Astrocyte (in vitro differentiated cells and primary cell): ENCODE measurements at regions not wholly inside any gene's neighbourhood (a gene's known extent, or its start where the extent isn't known, plus 50 kb on each side); places are given as distances from the start of the nearest gene placed in this dataset.

Experiments used
- DNase-seq: peaks from one replicate; pipeline ENCODE4 v3.0.0-alpha.2; 2010; ENCODE audit warnings: low read depth
- FAIRE-seq: peaks from 2 replicates; lab custom pipeline; 2011; peaks lifted over from hg19 to GRCh38; lab: Jason Lieb, UNC
- H2AFZ ChIP-seq: 2 replicates; pipeline ENCODE4 v1.6.0; 2012; ENCODE audit warnings: low read depth, low read length, inconsistent platforms
- H3K27ac ChIP-seq: 2 replicates; pipeline ENCODE4 v1.5.1; 2011; ENCODE audit warnings: low read depth, low read length, inconsistent platforms
- H3K27me3 ChIP-seq: 2 replicates; pipeline ENCODE4 v1.6.0; 2011; ENCODE audit warnings: low read length, inconsistent platforms; ENCODE audit not compliant: insufficient read depth
- H3K36me3 ChIP-seq: 2 replicates; pipeline ENCODE4 v1.5.1; 2011; ENCODE audit warnings: low read length, inconsistent platforms; ENCODE audit not compliant: insufficient read depth
- H3K4me1 ChIP-seq: 2 replicates; pipeline ENCODE4 v1.5.1; 2011; ENCODE audit warnings: low read length, inconsistent platforms; ENCODE audit not compliant: insufficient read depth
- H3K4me2 ChIP-seq: 2 replicates; pipeline ENCODE4 v1.6.0; 2012; ENCODE audit warnings: low read length, inconsistent platforms
- H3K4me3 ChIP-seq: 2 replicates; pipeline ENCODE4 v1.5.1; 2011; ENCODE audit warnings: low read depth, mild to moderate bottlenecking, low read length, inconsistent platforms; ENCODE audit not compliant: insufficient read depth
- H3K79me2 ChIP-seq: 2 replicates; pipeline ENCODE4 v1.6.0; 2012; ENCODE audit warnings: mild to moderate bottlenecking, low read length, inconsistent platforms; ENCODE audit not compliant: insufficient read depth
- H3K9ac ChIP-seq: 2 replicates; pipeline ENCODE4 v1.6.0; 2012; ENCODE audit warnings: mild to moderate bottlenecking, low read length, inconsistent platforms
- H3K9me3 ChIP-seq: 2 replicates; pipeline ENCODE4 v1.5.1; 2012; ENCODE audit warnings: low read depth, mild to moderate bottlenecking, low read length, inconsistent platforms; ENCODE audit not compliant: insufficient read depth
- H4K20me1 ChIP-seq: 2 replicates; pipeline ENCODE4 v1.6.0; 2012; ENCODE audit warnings: low read length, inconsistent platforms; ENCODE audit not compliant: insufficient read depth
- H3K27ac Mint-ChIP-seq: one replicate; pipeline ENCODE4 v1.8.0; 2021; ENCODE audit warnings: mild to moderate bottlenecking, mixed read lengths; ENCODE audit not compliant: unreplicated experiment
- H3K27me3 Mint-ChIP-seq: one replicate; pipeline ENCODE4 v1.8.0; 2021; ENCODE audit warnings: low read depth, mixed read lengths; ENCODE audit not compliant: unreplicated experiment
- H3K36me3 Mint-ChIP-seq: one replicate; pipeline ENCODE4 v1.8.0; 2021; ENCODE audit warnings: low read depth, mixed read lengths; ENCODE audit not compliant: unreplicated experiment
- H3K4me1 Mint-ChIP-seq: one replicate; pipeline ENCODE4 v1.8.0; 2021; ENCODE audit warnings: low read depth, mixed read lengths; ENCODE audit not compliant: unreplicated experiment
- H3K4me3 Mint-ChIP-seq: one replicate; pipeline ENCODE4 v1.8.0; 2021; ENCODE audit warnings: mild to moderate bottlenecking, moderate library complexity, mixed read lengths; ENCODE audit not compliant: unreplicated experiment
- H3K9me3 Mint-ChIP-seq: one replicate; pipeline ENCODE4 v1.8.0; 2021; ENCODE audit warnings: mild to moderate bottlenecking, mixed read lengths; ENCODE audit not compliant: unreplicated experiment
- EZH2 ChIP-seq: IDR thresholded peaks from 2 replicates; pipeline ENCODE4 v1.6.1; 2012; ENCODE audit warnings: mild to moderate bottlenecking, low read length, inconsistent platforms; ENCODE audit not compliant: insufficient read depth
- TF ChIP-seq, protein P1 (sequence below): IDR thresholded peaks from 2 replicates; pipeline ENCODE4 v1.5.1; 2011; ENCODE audit warnings: low read depth, mild to moderate bottlenecking, inconsistent platforms, low read length, moderate library complexity; ENCODE audit not compliant: insufficient read depth

GRCh38 chr5:165887147-165887546 is 2381.7 kb downstream of the MAT2B start:
- H4K20me1 ChIP-seq = no peaks in the 10 kb centered on the region
- DNase-seq (no peak), FAIRE-seq (no peak)
- Mint-ChIP-seq H3K9me3 (peaks cover 3% of the 10 kb centered on the region), H3K36me3 (no peaks in the 10 kb centered on the region), H3K27me3 (no peaks in the 10 kb centered on the region), H3K4me3 (no peak overlapping the region), H3K27ac (no peak overlapping the region), H3K4me1 (no peaks in the 10 kb centered on the region)
- no peak overlapping the region for H3K27ac ChIP-seq
- TF ChIP-seq EZH2 = no peak
- TF ChIP-seq, protein P1, sequence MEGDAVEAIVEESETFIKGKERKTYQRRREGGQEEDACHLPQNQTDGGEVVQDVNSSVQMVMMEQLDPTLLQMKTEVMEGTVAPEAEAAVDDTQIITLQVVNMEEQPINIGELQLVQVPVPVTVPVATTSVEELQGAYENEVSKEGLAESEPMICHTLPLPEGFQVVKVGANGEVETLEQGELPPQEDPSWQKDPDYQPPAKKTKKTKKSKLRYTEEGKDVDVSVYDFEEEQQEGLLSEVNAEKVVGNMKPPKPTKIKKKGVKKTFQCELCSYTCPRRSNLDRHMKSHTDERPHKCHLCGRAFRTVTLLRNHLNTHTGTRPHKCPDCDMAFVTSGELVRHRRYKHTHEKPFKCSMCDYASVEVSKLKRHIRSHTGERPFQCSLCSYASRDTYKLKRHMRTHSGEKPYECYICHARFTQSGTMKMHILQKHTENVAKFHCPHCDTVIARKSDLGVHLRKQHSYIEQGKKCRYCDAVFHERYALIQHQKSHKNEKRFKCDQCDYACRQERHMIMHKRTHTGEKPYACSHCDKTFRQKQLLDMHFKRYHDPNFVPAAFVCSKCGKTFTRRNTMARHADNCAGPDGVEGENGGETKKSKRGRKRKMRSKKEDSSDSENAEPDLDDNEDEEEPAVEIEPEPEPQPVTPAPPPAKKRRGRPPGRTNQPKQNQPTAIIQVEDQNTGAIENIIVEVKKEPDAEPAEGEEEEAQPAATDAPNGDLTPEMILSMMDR = no peak
- H3K36me3 ChIP-seq = no peaks in the 10 kb centered on the region
- no peak overlapping the region for H3K4me2 ChIP-seq
- H3K4me3 ChIP-seq = no peak overlapping the region
- no peak overlapping the region for H3K9ac ChIP-seq
- H2AFZ ChIP-seq = no peak overlapping the region
- H3K9me3 ChIP-seq = no peaks in the 10 kb centered on the region
- no peaks in the 10 kb centered on the region for H3K4me1 ChIP-seq
- no peaks in the 10 kb centered on the region for H3K79me2 ChIP-seq
- no peaks in the 10 kb centered on the region for H3K27me3 ChIP-seq

GRCh38 chr5:165892383-165892782 is 2387.0 kb downstream of the MAT2B start:
- no peak overlapping the region for H3K27ac Mint-ChIP-seq

GRCh38 chr5:165894916-165895315 is 2389.5 kb downstream of the MAT2B start:
- no peaks in the 10 kb centered on the region for H3K27me3 ChIP-seq
- DNase-seq = no peak
- FAIRE-seq = no peak
- H3K36me3 ChIP-seq = no peaks in the 10 kb centered on the region
- H3K4me1 ChIP-seq = no peaks in the 10 kb centered on the region
- no peak overlapping the region for H2AFZ ChIP-seq
- Mint-ChIP-seq H3K4me1 (no peaks in the 10 kb centered on the region), H3K36me3 (no peaks in the 10 kb centered on the region), H3K9me3 (no peaks in the 10 kb centered on the region), H3K27ac (no peak overlapping the region), H3K4me3 (no peak overlapping the region), H3K27me3 (no peaks in the 10 kb centered on the region)
- no peak for TF ChIP-seq EZH2
- TF ChIP-seq, protein P1 = no peak
- no peak overlapping the region for H3K4me2 ChIP-seq
- no peak overlapping the region for H3K9ac ChIP-seq
- no peak overlapping the region for H3K4me3 ChIP-seq
- H4K20me1 ChIP-seq = no peaks in the 10 kb centered on the region
- no peaks in the 10 kb centered on the region for H3K79me2 ChIP-seq
- H3K27ac ChIP-seq = no peak overlapping the region
- H3K9me3 ChIP-seq = no peaks in the 10 kb centered on the region

More at GRCh38 chr5:165892383-165892782, 2387.0 kb downstream of the MAT2B start:
- FAIRE-seq (no peak), DNase-seq (no peak)
- no peak overlapping the region for H3K27ac ChIP-seq
- H3K4me1 ChIP-seq = no peaks in the 10 kb centered on the region
- Mint-ChIP-seq H3K9me3 (no peaks in the 10 kb centered on the region), H3K36me3 (no peaks in the 10 kb centered on the region), H3K4me3 (no peak overlapping the region), H3K27me3 (no peaks in the 10 kb centered on the region), H3K4me1 (no peaks in the 10 kb centered on the region)
- no peaks in the 10 kb centered on the region for H4K20me1 ChIP-seq
- TF ChIP-seq EZH2 = no peak
- TF ChIP-seq, protein P1 = no peak
- no peak overlapping the region for H3K9ac ChIP-seq
- H3K4me3 ChIP-seq = no peak overlapping the region
- H3K36me3 ChIP-seq = no peaks in the 10 kb centered on the region
- H3K4me2 ChIP-seq = no peak overlapping the region
- H3K9me3 ChIP-seq = no peaks in the 10 kb centered on the region
- no peak overlapping the region for H2AFZ ChIP-seq
- H3K79me2 ChIP-seq = no peaks in the 10 kb centered on the region
- H3K27me3 ChIP-seq = no peaks in the 10 kb centered on the region
